Fibroblast of peridontal ligament (primary cell): ENCODE measurements at regions not wholly inside any gene's neighbourhood (a gene's known extent, or its start where the extent isn't known, plus 50 kb on each side); places are given as distances from the start of the nearest gene placed in this dataset.
"Not testable (repeated sequence)": the region's sequence is repeated elsewhere in the genome, so short reads cannot be mapped to it uniquely, and the experiment has no call there.

Experiments
- DNase-seq: peaks from one replicate; pipeline ENCODE4 v3.0.0-alpha.2; 2010; ENCODE audit errors: extremely low read depth

GRCh38 chr18:29383311-29384273 lies 1206.7 kb upstream of the CDH2 start:
- peak; percentile 59 for DNase-seq

GRCh38 chr18:29378651-29379136 lies 1201.8 kb upstream of the CDH2 start:
- DNase-seq = peak; percentile 22

- peak; percentile 58 for DNase-seq
These were observed 1200.4 kb upstream of the CDH2 start for GRCh38 chr18:29377346-29377745.

GRCh38 chr18:29373000-29373399 lies 1196.1 kb upstream of the CDH2 start:
- no peak for DNase-seq

GRCh38 chr18:29361843-29362242 lies 1184.9 kb upstream of the CDH2 start:
- no peak for DNase-seq

- DNase-seq = not testable (repeated sequence)
These were observed 1183.7 kb upstream of the CDH2 start for GRCh38 chr18:29360659-29361058.

- not testable (repeated sequence) for DNase-seq
These were observed 1182.3 kb upstream of the CDH2 start for GRCh38 chr18:29359222-29359621.

- no peak for DNase-seq
These were observed 1174.2 kb upstream of the CDH2 start for GRCh38 chr18:29351171-29351570.

- no peak for DNase-seq
These were observed 1152.0 kb upstream of the CDH2 start for GRCh38 chr18:29328932-29329331.

- no peak for DNase-seq
These were observed 1149.3 kb upstream of the CDH2 start for GRCh38 chr18:29326214-29326613.

GRCh38 chr18:29321561-29321960 lies 1144.6 kb upstream of the CDH2 start:
- DNase-seq = no peak

GRCh38 chr18:29313312-29313711 lies 1136.4 kb upstream of the CDH2 start:
- DNase-seq = no peak

GRCh38 chr18:29311580-29311979 lies 1134.7 kb upstream of the CDH2 start:
- DNase-seq = no peak

GRCh38 chr18:29309366-29309765 lies 1132.4 kb upstream of the CDH2 start:
- DNase-seq = no peak

- no peak for DNase-seq
These were observed 1131.1 kb upstream of the CDH2 start for GRCh38 chr18:29307982-29308381.

GRCh38 chr18:29307231-29307630 lies 1130.3 kb upstream of the CDH2 start:
- DNase-seq = peak; percentile 9

- no peak for DNase-seq
These were observed 1128.6 kb upstream of the CDH2 start for GRCh38 chr18:29305516-29305915.

- no peak for DNase-seq
These were observed 1124.1 kb upstream of the CDH2 start for GRCh38 chr18:29301048-29301447.

- no peak for DNase-seq
These were observed 1108.5 kb upstream of the CDH2 start for GRCh38 chr18:29285471-29285870.

GRCh38 chr18:29271501-29271900 lies 1094.6 kb upstream of the CDH2 start:
- DNase-seq = peak; percentile 55

- peak; percentile 19 for DNase-seq
These were observed 1082.9 kb upstream of the CDH2 start for GRCh38 chr18:29259838-29260237.

- no peak for DNase-seq
These were observed 1077.2 kb upstream of the CDH2 start for GRCh38 chr18:29254123-29254522.

- no peak for DNase-seq
These were observed 1074.8 kb upstream of the CDH2 start for GRCh38 chr18:29251681-29252080.
